ENCODE measurements at regions not wholly inside any gene's neighbourhood (a gene's known extent, or its start where the extent isn't known, plus 50 kb on each side); places are given as distances from the start of the nearest gene placed in this dataset.

DNA sequence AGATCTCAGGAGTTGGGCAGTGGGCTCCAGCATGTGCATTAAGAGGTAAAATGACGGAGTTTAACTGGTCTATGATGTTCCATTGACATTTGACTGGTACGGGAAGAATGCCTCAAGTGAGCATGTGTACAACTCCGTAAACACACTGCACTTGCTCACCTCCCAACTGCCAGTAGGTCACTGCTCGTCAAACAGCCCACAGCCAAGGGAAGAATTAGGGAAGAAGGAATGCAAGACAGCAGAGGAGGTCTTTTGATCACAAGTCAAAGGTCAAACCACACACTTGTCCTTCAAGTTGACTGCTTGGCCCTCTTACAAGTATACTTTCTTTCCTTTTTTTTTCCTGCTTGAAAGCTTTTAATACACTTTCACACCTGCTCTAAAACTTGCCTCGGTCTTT is 236.7 kb downstream of the B3GLCT start:
- TF ChIP-seq CTCF (IDR thresholded peaks at IDR 0.05; ENCODE audit: low read depth, low read length, missing input control) (no peak), NR2F2 (IDR thresholded peaks at IDR 0.05) (no peak), SP1 (IDR thresholded peaks at IDR 0.05) (no peak), RXRA (IDR thresholded peaks at IDR 0.05) (no peak), YY1 (IDR thresholded peaks at IDR 0.05) (no peak)
- TF ChIP-seq, protein P1, sequence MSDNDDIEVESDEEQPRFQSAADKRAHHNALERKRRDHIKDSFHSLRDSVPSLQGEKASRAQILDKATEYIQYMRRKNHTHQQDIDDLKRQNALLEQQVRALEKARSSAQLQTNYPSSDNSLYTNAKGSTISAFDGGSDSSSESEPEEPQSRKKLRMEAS (IDR thresholded peaks at IDR 0.05) = no peak
